Superior temporal gyrus (tissue), 1 donor: ENCODE measurements at regions not wholly inside any gene's neighbourhood (a gene's known extent, or its start where the extent isn't known, plus 50 kb on each side); places are given as distances from the start of the nearest gene placed in this dataset.
"Not testable (repeated sequence)": the region's sequence is repeated elsewhere in the genome, so short reads cannot be mapped to it uniquely, and the experiment has no call there.

Experiments
- DNase-seq: peaks from one replicate; pipeline ENCODE4 v3.0.0-alpha.2; 2016; ENCODE audit errors: extremely low spot score

- DNase-seq, result no peak
Measured at GRCh38 chr14:83548061-83548839, 1981.7 kb upstream of the FLRT2 start.

- no peak for DNase-seq
Measured at GRCh38 chr14:83556065-83556464, 1973.9 kb upstream of the FLRT2 start.

GRCh38 chr14:83556746-83557453 is 1973.0 kb upstream of the FLRT2 start:
- DNase-seq, result no peak

- DNase-seq, result no peak
Measured at GRCh38 chr14:83558946-83559345, 1971.0 kb upstream of the FLRT2 start.

GRCh38 chr14:83559721-83560120 is 1970.2 kb upstream of the FLRT2 start:
- DNase-seq, result no peak

- DNase-seq, result no peak
Measured at GRCh38 chr14:83561261-83561660, 1968.7 kb upstream of the FLRT2 start.

- DNase-seq, result no peak
Measured at GRCh38 chr14:83566567-83566966, 1963.4 kb upstream of the FLRT2 start.

- no peak for DNase-seq
Measured at GRCh38 chr14:83568141-83568540, 1961.8 kb upstream of the FLRT2 start.

GRCh38 chr14:83575301-83575700 is 1954.6 kb upstream of the FLRT2 start:
- DNase-seq, result no peak

GRCh38 chr14:83583201-83583600 is 1946.7 kb upstream of the FLRT2 start:
- DNase-seq, result no peak

- DNase-seq, result no peak
Measured at GRCh38 chr14:83594874-83595273, 1935.1 kb upstream of the FLRT2 start.

- no peak for DNase-seq
Measured at GRCh38 chr14:83607682-83608081, 1922.3 kb upstream of the FLRT2 start.

GRCh38 chr14:83611491-83611890 is 1918.5 kb upstream of the FLRT2 start:
- DNase-seq, result no peak

- DNase-seq, result no peak
Measured at GRCh38 chr14:83611906-83612390, 1918.0 kb upstream of the FLRT2 start.

- DNase-seq, result no peak
Measured at GRCh38 chr14:83614956-83615355, 1915.0 kb upstream of the FLRT2 start.

- DNase-seq, result peak; percentile 35
Measured at GRCh38 chr14:83624541-83624940, 1905.4 kb upstream of the FLRT2 start.

- no peak for DNase-seq
Measured at GRCh38 chr14:83632375-83632774, 1897.6 kb upstream of the FLRT2 start.

- DNase-seq, result no peak
Measured at GRCh38 chr14:83638748-83639504, 1891.0 kb upstream of the FLRT2 start.

GRCh38 chr14:83639505-83639875 is 1890.5 kb upstream of the FLRT2 start:
- not testable (repeated sequence) for DNase-seq

- DNase-seq, result no peak
Measured at GRCh38 chr14:83646228-83646627, 1883.7 kb upstream of the FLRT2 start.

GRCh38 chr14:83660597-83660996 is 1869.3 kb upstream of the FLRT2 start:
- DNase-seq, result no peak

- no peak for DNase-seq
Measured at GRCh38 chr14:83664389-83664788, 1865.6 kb upstream of the FLRT2 start.
